IMR-90 (cell line): ENCODE measurements at regions not wholly inside any gene's neighbourhood (a gene's known extent, or its start where the extent isn't known, plus 50 kb on each side); places are given as distances from the start of the nearest gene placed in this dataset.

Experiments
- ATAC-seq: fragments of 200-7000 bp; cut with Tn5 transposase; 2 replicates; pipeline ENCODE4 v1.9.1; 2020; ENCODE audit warnings: low read depth, mild to moderate bottlenecking, moderate library complexity
- BruUV-seq: library from RNA; stranded (reverse); fragments of 400-500 nt; replicated peaks from 2 replicates; lab custom pipeline; 2021; lab: Mats Ljungman, UMichigan
- CTCF ChIA-PET: fragments of 300-600 bp; formaldehyde crosslinking; extraction: SDS; loops from one replicate; lab custom pipeline; 2021; ENCODE audit warnings: antibody characterized with exemption; lab: Yijun Ruan, JAX
- POLR2A ChIA-PET: fragments of 300-600 bp; sonication (Branson Sonifier 250); formaldehyde crosslinking; loops from one replicate; lab custom pipeline; 2022; ENCODE audit warnings: antibody characterized with exemption; ENCODE audit not compliant: unreplicated experiment; lab: Charles Lee
- DNase-seq: peaks from one replicate; pipeline ENCODE4 v3.0.0; 2013
- H2AFZ ChIP-seq: replicated peaks from 2 replicates; pipeline ENCODE3; 2013; ENCODE audit warnings: low read length, mild to moderate bottlenecking; ENCODE audit not compliant: poor library complexity
- H2AK5ac ChIP-seq: 2 replicates; pipeline ENCODE4 v1.6.1; 2013; ENCODE audit warnings: low read depth, low read length, inconsistent platforms
- H2AK9ac ChIP-seq: replicated peaks from 2 replicates; pipeline ENCODE3; 2013; ENCODE audit warnings: mild to moderate bottlenecking, low read depth, low read length, moderate library complexity; ENCODE audit not compliant: poor library complexity
- H2BK120ac ChIP-seq: 2 replicates; pipeline ENCODE4 v1.6.1; 2013; ENCODE audit warnings: low read depth, low read length, inconsistent platforms
- H2BK15ac ChIP-seq: 3 replicates; pipeline ENCODE4 v1.6.1; 2013; ENCODE audit warnings: low read depth, low read length, inconsistent platforms
- H2BK20ac ChIP-seq: 2 replicates; pipeline ENCODE4 v1.6.1; 2013; ENCODE audit warnings: low read depth, mild to moderate bottlenecking, inconsistent platforms, low read length, moderate library complexity
- H2BK5ac ChIP-seq: 2 replicates; pipeline ENCODE4 v1.6.1; 2013; ENCODE audit warnings: mild to moderate bottlenecking, low read depth, low read length, inconsistent platforms; ENCODE audit not compliant: poor library complexity, severe bottlenecking
- H3K14ac ChIP-seq: replicated peaks from 2 replicates; pipeline ENCODE4 v1.6.1; 2013; ENCODE audit warnings: low read depth, low read length, inconsistent platforms
- H3K18ac ChIP-seq: 2 replicates; pipeline ENCODE4 v1.6.1; 2013; ENCODE audit warnings: low read depth, low read length, control low read depth
- H3K23ac ChIP-seq: 2 replicates; pipeline ENCODE4 v1.6.1; 2013; ENCODE audit warnings: low read depth, low read length, inconsistent platforms
- H3K27ac ChIP-seq: 2 replicates; pipeline ENCODE4 v1.5.1; 2013; ENCODE audit warnings: mild to moderate bottlenecking, control low read depth, low read length; ENCODE audit not compliant: insufficient read depth
- H3K27me3 ChIP-seq: 2 replicates; pipeline ENCODE4 v1.6.1; 2013; ENCODE audit warnings: low read length; ENCODE audit not compliant: control insufficient read depth, insufficient read depth
- H3K36me3 ChIP-seq: 2 replicates; pipeline ENCODE4 v1.6.1; 2013; ENCODE audit warnings: low read length, mixed read lengths; ENCODE audit not compliant: control insufficient read depth, insufficient read depth
- H3K4ac ChIP-seq: 2 replicates; pipeline ENCODE4 v1.6.1; 2013; ENCODE audit warnings: low read depth, low read length, inconsistent platforms
- H3K4me1 ChIP-seq: 2 replicates; pipeline ENCODE4 v1.6.1; 2013; ENCODE audit warnings: low read length, mixed read lengths; ENCODE audit not compliant: control insufficient read depth, insufficient read depth
- H3K4me2 ChIP-seq: 2 replicates; pipeline ENCODE4 v1.6.1; 2013; ENCODE audit warnings: low read depth, mild to moderate bottlenecking, control low read depth, low read length, moderate library complexity
- H3K4me3 ChIP-seq: 2 replicates; pipeline ENCODE4 v1.5.1; 2013; ENCODE audit warnings: low read depth, mild to moderate bottlenecking, control low read depth, low read length, moderate library complexity; ENCODE audit not compliant: insufficient read depth
- H3K56ac ChIP-seq: 2 replicates; pipeline ENCODE4 v1.6.1; 2013; ENCODE audit warnings: low read length, inconsistent platforms; ENCODE audit not compliant: insufficient read depth; ENCODE audit errors: extremely low read depth
- H3K79me1 ChIP-seq, 2 experiments: 2 replicates each; pipeline ENCODE4 v1.6.1; 2013; ENCODE audit warnings: low read length in 2 of 2, inconsistent platforms in 1 of 2, low read depth in 1 of 2
- H3K9ac ChIP-seq: 2 replicates; pipeline ENCODE4 v1.6.1; 2013; ENCODE audit warnings: low read depth, low read length, control low read depth
- H3K9me1 ChIP-seq: 2 replicates; pipeline ENCODE4 v1.6.1; 2013; ENCODE audit warnings: low read length, inconsistent platforms; ENCODE audit not compliant: insufficient read depth
- H3K9me3 ChIP-seq: 2 replicates; pipeline ENCODE4 v1.6.1; 2013; ENCODE audit warnings: low read length; ENCODE audit not compliant: control insufficient read depth, insufficient read depth
- H4K20me1 ChIP-seq: 2 replicates; pipeline ENCODE4 v1.6.1; 2013; ENCODE audit warnings: low read length, inconsistent platforms; ENCODE audit not compliant: insufficient read depth
- H4K5ac ChIP-seq: 2 replicates; pipeline ENCODE4 v1.6.1; 2013; ENCODE audit warnings: mild to moderate bottlenecking, low read depth, low read length, control low read depth
- H4K8ac ChIP-seq, 2 experiments: 2 replicates each; pipeline ENCODE4 v1.6.1; 2013; ENCODE audit warnings: low read depth in 2 of 2, low read length in 2 of 2, control low read depth in 1 of 2, inconsistent platforms in 1 of 2
- H4K91ac ChIP-seq: 2 replicates; pipeline ENCODE4 v1.6.1; 2013; ENCODE audit warnings: low read depth, low read length, inconsistent platforms; ENCODE audit not compliant: insufficient read depth
- NFE2L2 ChIP-seq: fragments of 150-350 bp; IDR thresholded peaks from 2 replicates; pipeline ENCODE4 v1.6.1; 2016; ENCODE audit warnings: low read depth, mild to moderate bottlenecking, low read length
- RAD21 ChIP-seq: IDR thresholded peaks from 2 replicates; pipeline ENCODE4 v1.6.1; 2012; ENCODE audit warnings: low read length, improper control_type of control experiment
- WGBS, 2 experiments: methylation state at CpG; one replicate each; pipeline versions ENCODE4 v1.1.5 to v1.1.7; 2013; ENCODE audit warnings: missing lambda C conversion rate in 2 of 2; ENCODE audit not compliant: insufficient read length in 1 of 2; ENCODE audit errors: extremely low coverage in 2 of 2; 5-methylcytosine and 5-hydroxymethylcytosine counted together
- dilution Hi-C: fragments of 300-500 bp; cut with HindIII; formaldehyde crosslinking; loops from one replicate; pipeline ENCODE4 v1.14.3; 2018; ENCODE audit warnings: low sequenced_read_pairs; ENCODE audit not compliant: unreplicated experiment
- in situ Hi-C: fragments of 300-500 bp; cut with MboI; formaldehyde crosslinking; loops from 3 replicates; pipeline ENCODE4 v1.14.3; 2019; ENCODE audit warnings: low sequenced_read_pairs, inconsistent platforms, mixed read lengths
- intact Hi-C: fragments of 100-400 bp; cut with micrococcal nuclease; formaldehyde crosslinking; loops from 2 replicates; pipeline ENCODE4 v1.10.0; 2022
- TF ChIP-seq, protein P1 (sequence below): fragments of 150-350 bp; IDR thresholded peaks from 2 replicates; pipeline ENCODE4 v1.6.1; 2016; ENCODE audit warnings: low read depth, mild to moderate bottlenecking, low read length, moderate library complexity, borderline replicate concordance

DNA sequence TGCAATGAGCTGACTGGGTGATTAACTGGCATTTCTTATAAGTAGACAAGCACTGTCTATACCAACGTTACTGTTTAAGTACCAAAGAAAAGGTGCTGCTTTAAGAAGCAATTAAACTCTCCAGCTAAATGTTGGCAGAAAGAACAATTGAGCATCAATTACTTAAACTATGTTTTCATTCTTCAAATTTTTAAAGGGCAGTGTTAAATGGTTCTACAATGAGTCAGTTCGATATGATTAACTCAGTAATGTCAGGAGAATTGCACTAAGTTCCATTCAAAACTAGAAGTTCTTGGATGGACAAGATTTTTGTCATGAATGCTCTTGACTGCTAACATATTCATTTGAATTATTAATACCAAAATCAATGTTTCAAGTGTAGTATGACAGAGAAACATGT, 593.7 kb downstream of the DNAH5 start:
- no peak overlapping the region for H3K4ac ChIP-seq
- no peak overlapping the region for H3K4me3 ChIP-seq
- no peaks in the 10 kb centered on the region for H3K9me3 ChIP-seq
- no peak overlapping the region for H3K4me2 ChIP-seq
- H4K91ac ChIP-seq: no peak overlapping the region
- H3K18ac ChIP-seq: no peak overlapping the region
- no peak overlapping the region for H2BK120ac ChIP-seq
- H2BK15ac ChIP-seq: no peak overlapping the region
- no peak for ATAC-seq
- no peak overlapping the region for H3K56ac ChIP-seq
- DNase-seq: no peak
- in situ Hi-C loops (no loop called here), dilution Hi-C loops (no loop called here), intact Hi-C loops (no loop called here)
- no peak overlapping the region for H4K5ac ChIP-seq
- no peak overlapping the region for H2AFZ ChIP-seq
- no peak overlapping the region for H2BK20ac ChIP-seq
- no CpG with 5 or more reads among the region's 2 CpGs for WGBS, 2 experiments
- no peak overlapping the region for H2AK9ac ChIP-seq
- H3K27ac ChIP-seq: no peak overlapping the region
- ChIA-PET POLR2A (no interaction called here), CTCF (no interaction called here)
- no peak for TF ChIP-seq NFE2L2
- TF ChIP-seq, protein P1, sequence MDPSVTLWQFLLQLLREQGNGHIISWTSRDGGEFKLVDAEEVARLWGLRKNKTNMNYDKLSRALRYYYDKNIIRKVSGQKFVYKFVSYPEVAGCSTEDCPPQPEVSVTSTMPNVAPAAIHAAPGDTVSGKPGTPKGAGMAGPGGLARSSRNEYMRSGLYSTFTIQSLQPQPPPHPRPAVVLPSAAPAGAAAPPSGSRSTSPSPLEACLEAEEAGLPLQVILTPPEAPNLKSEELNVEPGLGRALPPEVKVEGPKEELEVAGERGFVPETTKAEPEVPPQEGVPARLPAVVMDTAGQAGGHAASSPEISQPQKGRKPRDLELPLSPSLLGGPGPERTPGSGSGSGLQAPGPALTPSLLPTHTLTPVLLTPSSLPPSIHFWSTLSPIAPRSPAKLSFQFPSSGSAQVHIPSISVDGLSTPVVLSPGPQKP: no peak
- TF ChIP-seq RAD21: no peak
- no TSS peak for BruUV-seq
- H3K36me3 ChIP-seq: no peaks in the 10 kb centered on the region
- H3K4me1 ChIP-seq: no peaks in the 10 kb centered on the region
- no peak overlapping the region for H3K9ac ChIP-seq
- H4K8ac ChIP-seq: no peak overlapping the region
- no peaks in the 10 kb centered on the region for H3K79me1 ChIP-seq
- no peak overlapping the region for H3K14ac ChIP-seq
- no peak overlapping the region for H2BK5ac ChIP-seq
- H3K23ac ChIP-seq: no peak overlapping the region
- no peaks in the 10 kb centered on the region for H4K20me1 ChIP-seq
- no peaks in the 10 kb centered on the region for H3K9me1 ChIP-seq
- no peaks in the 10 kb centered on the region for H3K27me3 ChIP-seq
- no peak overlapping the region for H2AK5ac ChIP-seq
